ENCODE measurements at regions not wholly inside any gene's neighbourhood (a gene's known extent, or its start where the extent isn't known, plus 50 kb on each side); places are given as distances from the start of the nearest gene placed in this dataset.

DNA sequence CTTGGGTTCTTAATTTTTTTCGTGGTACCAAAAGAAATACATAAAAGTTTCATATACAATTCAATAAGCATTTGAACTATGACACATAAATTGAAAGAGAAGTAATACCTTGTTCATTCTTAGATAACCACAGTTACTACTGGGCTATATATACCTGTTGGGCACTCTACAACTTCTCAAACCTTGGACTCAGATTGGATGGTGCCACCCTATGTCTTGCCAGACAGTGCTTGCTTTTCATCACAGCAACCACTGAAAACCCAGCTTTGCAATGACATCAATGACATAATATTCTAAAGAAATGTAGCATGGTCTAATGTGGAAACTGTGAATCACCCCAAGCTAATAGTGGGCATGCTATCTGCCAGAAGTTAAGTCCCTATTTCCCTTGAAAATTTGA lies 62.8 kb upstream of the DPH5 start:
- H3K4me3 ChIP-seq (ENCODE audit: low read depth, low read length): no peak overlapping the region
- TF ChIP-seq, protein P1, sequence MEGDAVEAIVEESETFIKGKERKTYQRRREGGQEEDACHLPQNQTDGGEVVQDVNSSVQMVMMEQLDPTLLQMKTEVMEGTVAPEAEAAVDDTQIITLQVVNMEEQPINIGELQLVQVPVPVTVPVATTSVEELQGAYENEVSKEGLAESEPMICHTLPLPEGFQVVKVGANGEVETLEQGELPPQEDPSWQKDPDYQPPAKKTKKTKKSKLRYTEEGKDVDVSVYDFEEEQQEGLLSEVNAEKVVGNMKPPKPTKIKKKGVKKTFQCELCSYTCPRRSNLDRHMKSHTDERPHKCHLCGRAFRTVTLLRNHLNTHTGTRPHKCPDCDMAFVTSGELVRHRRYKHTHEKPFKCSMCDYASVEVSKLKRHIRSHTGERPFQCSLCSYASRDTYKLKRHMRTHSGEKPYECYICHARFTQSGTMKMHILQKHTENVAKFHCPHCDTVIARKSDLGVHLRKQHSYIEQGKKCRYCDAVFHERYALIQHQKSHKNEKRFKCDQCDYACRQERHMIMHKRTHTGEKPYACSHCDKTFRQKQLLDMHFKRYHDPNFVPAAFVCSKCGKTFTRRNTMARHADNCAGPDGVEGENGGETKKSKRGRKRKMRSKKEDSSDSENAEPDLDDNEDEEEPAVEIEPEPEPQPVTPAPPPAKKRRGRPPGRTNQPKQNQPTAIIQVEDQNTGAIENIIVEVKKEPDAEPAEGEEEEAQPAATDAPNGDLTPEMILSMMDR (IDR thresholded peaks at IDR 0.05; ENCODE audit: insufficient read depth, low read length): no peak
- DNase-seq (ENCODE audit: low read depth): no peak

DNA sequence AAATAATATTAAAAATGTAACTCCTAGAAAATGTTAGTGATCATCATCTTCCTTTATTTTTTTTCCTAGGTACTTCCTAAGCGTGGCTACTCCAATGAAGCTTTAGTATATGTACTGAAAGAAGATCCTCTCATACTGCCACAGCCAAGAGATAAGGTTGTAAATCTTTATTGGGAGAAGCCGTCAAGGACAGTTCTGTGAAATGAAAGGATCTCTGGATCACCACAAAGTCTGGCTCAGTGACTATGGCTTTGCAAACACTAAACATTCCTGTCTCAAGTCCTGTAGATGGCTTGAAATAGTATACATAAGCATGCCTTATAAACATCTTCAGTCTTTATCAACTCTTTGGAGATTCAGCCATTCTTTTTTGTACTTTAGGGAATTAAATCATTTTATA lies 61.2 kb upstream of the DPH5 start:
- H3K4me3 ChIP-seq (ENCODE audit: low read depth, low read length): no peak overlapping the region
- TF ChIP-seq, protein P1 (IDR thresholded peaks at IDR 0.05; ENCODE audit: insufficient read depth, low read length): no peak
- DNase-seq (ENCODE audit: low read depth): no peak

DNA sequence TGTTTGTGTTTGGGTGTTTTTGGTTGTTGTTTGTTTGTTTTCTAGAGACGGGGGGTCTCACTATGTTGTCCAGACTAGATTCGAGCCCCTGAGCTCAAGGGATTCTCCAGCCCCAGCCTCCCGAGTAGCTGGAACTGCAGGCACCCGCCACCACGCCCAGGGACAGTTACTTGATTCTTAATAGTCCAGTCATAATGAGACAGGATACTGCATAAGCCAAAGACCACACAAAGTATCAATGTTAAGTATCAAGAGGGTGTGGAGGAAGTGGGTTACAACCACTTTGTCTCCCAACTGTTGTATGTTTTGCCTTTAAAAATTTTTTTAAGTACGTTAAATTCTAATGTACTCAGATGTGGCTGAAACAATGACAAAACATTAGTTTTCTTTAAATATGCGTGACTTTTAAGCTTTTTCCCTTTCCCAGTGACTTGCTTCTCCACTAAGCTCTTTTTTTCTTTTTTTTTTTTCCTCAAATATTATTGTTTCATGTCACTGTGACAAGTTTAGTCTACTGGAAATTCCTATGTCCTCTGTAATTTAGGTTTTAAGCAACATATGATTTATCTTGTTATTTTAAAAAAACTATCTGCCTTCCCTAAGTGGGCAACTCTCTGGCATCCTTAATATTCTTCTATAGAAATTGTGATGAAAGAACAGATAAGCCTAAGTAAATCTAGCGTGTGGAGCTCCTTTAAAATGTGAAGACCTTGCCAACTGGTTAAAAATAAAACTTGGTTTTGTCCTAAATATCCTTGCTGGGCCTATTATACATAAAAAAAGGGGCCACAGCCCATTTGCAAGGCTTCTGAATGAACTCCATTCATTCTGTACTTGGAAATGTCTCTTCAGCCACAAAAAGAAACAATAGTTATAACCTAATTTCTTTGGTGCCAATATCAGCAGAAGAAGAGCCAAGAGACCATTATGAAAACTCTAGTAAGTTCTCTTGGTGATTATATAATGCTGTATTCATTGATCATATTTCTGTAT lies 56.2 kb upstream of the DPH5 start:
- no peak overlapping the region for H3K4me3 ChIP-seq (ENCODE audit: low read depth, low read length)
- TF ChIP-seq, protein P1 (IDR thresholded peaks at IDR 0.05; ENCODE audit: insufficient read depth, low read length): no peak
- no peak for DNase-seq (ENCODE audit: low read depth)

DNA sequence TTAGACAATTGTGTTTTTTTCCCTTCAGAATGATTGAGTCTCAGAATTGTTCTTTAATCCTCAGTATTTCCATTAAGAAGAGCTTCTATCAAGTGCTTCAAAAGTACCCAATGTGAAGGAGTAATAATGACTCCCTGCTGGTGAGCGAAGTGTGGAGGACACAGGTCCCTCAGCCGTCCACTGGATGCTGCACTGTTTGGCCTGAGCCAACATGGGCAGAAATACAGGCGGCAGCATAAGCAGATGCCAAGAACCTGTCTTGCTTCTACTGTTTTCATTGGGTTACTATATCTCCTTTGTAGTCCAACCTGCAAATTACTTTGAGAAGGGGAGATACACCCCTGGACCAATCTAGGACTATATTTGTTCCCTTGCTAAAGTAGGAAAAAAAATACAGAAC lies 55.3 kb upstream of the DPH5 start:
- no peak for DNase-seq (ENCODE audit: low read depth)
- TF ChIP-seq, protein P1 (IDR thresholded peaks at IDR 0.05; ENCODE audit: insufficient read depth, low read length): no peak
- H3K4me3 ChIP-seq (ENCODE audit: low read depth, low read length): no peak overlapping the region

DNA sequence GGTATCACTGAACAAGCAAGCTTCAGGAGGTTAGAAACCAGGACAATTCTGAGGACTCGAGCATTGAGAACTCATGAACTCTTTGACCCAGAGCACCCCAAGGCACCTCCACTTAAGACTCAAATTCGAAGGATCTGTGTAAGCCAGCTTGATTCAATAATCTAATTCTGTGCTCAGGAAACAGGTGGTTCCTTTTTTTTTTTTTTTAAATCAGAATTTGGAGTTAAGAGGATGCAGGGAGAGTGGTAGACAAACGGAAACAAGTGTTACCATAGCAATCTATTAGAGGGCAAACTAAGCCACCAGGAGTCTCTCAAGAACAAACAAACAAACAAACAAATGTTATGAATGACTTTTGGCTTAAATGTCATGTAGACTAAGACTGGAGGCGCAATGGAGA lies 53.8 kb upstream of the DPH5 start:
- no peak for DNase-seq (ENCODE audit: low read depth)
- TF ChIP-seq, protein P1 (IDR thresholded peaks at IDR 0.05; ENCODE audit: insufficient read depth, low read length): no peak
- no peak overlapping the region for H3K4me3 ChIP-seq (ENCODE audit: low read depth, low read length)

DNA sequence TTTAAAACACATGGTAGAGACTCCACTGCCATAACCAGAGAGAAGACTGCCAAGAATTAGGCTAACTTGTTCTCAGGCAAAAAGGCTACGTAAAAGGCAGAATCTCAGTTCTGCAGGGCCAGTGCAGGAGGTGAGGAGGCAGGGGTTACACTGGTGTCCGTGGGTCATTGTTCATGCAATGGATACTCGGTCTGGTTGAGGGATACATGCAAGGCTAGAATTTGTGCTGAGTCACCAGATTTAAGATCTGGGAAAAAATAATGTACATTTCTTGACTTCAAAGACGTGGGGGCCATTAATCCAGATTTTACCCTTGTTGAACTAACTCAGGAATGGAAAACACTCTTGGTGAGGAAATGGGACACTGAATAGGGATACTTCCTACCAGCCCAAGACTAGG lies 52.3 kb upstream of the DPH5 start:
- no peak for DNase-seq (ENCODE audit: low read depth)
- no peak overlapping the region for H3K4me3 ChIP-seq (ENCODE audit: low read depth, low read length)
- TF ChIP-seq, protein P1 (IDR thresholded peaks at IDR 0.05; ENCODE audit: insufficient read depth, low read length): no peak
